ENCODE measurements at regions not wholly inside any gene's neighbourhood (a gene's known extent, or its start where the extent isn't known, plus 50 kb on each side); places are given as distances from the start of the nearest gene placed in this dataset.

GRCh38 chr2:191571163-191571769 is 106.7 kb upstream of the NABP1 start:
- H4K20me1 ChIP-seq (ENCODE audit: insufficient read depth), result no peaks in the 10 kb centered on the region
- H3K4me2 ChIP-seq, result peak overlapping the region; percentile 52
- H3K4me1 ChIP-seq (ENCODE audit: low read depth, poor library complexity, severe bottlenecking), result peaks cover 21% of the 10 kb centered on the region
- no peak overlapping the region for H3K9ac ChIP-seq
- no peaks in the 10 kb centered on the region for H3K36me3 ChIP-seq (ENCODE audit: insufficient read depth)
- H3K27ac ChIP-seq, result no peak overlapping the region; the same call in 1 of the 2 replicates
- no peaks in the 10 kb centered on the region for H3K79me2 ChIP-seq (ENCODE audit: insufficient read depth, low read depth)
- no peaks in the 10 kb centered on the region for H3K27me3 ChIP-seq (ENCODE audit: insufficient read depth, low read depth)
- H2AFZ ChIP-seq (ENCODE audit: low read depth), result peak overlapping the region; percentile 35
- TF ChIP-seq CTCF (conservative IDR thresholded peaks at IDR 0.05; ENCODE audit: low read depth, low read length), result no peak
- no peak overlapping the region for H3K4me3 ChIP-seq (IDR thresholded peaks at IDR 0.05; ENCODE audit: insufficient read depth, low read depth, low read length)

GRCh38 chr2:191572319-191572718 is 105.6 kb upstream of the NABP1 start:
- Histone ChIP-seq H3K4me2 (no peak overlapping the region), H3K4me1 (ENCODE audit: low read depth, poor library complexity, severe bottlenecking) (peaks cover 17% of the 10 kb centered on the region), H3K9ac (no peak overlapping the region), H4K20me1 (ENCODE audit: insufficient read depth) (no peaks in the 10 kb centered on the region), H3K27me3 (ENCODE audit: insufficient read depth, low read depth) (no peaks in the 10 kb centered on the region), H3K36me3 (ENCODE audit: insufficient read depth) (no peaks in the 10 kb centered on the region), H3K27ac (no peak overlapping the region), H3K4me3 (IDR thresholded peaks at IDR 0.05; ENCODE audit: insufficient read depth, low read depth, low read length) (no peak overlapping the region), H3K79me2 (ENCODE audit: insufficient read depth, low read depth) (no peaks in the 10 kb centered on the region), H2AFZ (ENCODE audit: low read depth) (no peak overlapping the region)
- TF ChIP-seq CTCF (conservative IDR thresholded peaks at IDR 0.05; ENCODE audit: low read depth, low read length), result no peak

GRCh38 chr2:191573216-191573615 is 104.7 kb upstream of the NABP1 start:
- Histone ChIP-seq H3K36me3 (ENCODE audit: insufficient read depth) (no peaks in the 10 kb centered on the region), H3K4me3 (IDR thresholded peaks at IDR 0.05; ENCODE audit: insufficient read depth, low read depth, low read length) (no peak overlapping the region), H3K27me3 (ENCODE audit: insufficient read depth, low read depth) (no peaks in the 10 kb centered on the region), H3K79me2 (ENCODE audit: insufficient read depth, low read depth) (no peaks in the 10 kb centered on the region), H3K4me1 (ENCODE audit: low read depth, poor library complexity, severe bottlenecking) (peaks cover 17% of the 10 kb centered on the region), H3K27ac (no peak overlapping the region), H2AFZ (ENCODE audit: low read depth) (no peak overlapping the region), H3K9ac (no peak overlapping the region), H4K20me1 (ENCODE audit: insufficient read depth) (no peaks in the 10 kb centered on the region), H3K4me2 (no peak overlapping the region)
- no peak for TF ChIP-seq CTCF (conservative IDR thresholded peaks at IDR 0.05; ENCODE audit: low read depth, low read length)

- Histone ChIP-seq H3K27ac (no peak overlapping the region), H3K79me2 (ENCODE audit: insufficient read depth, low read depth) (no peaks in the 10 kb centered on the region)
Observed at GRCh38 chr2:191574232-191574631, 103.7 kb upstream of the NABP1 start.

More at GRCh38 chr2:191574232-191574631, 103.7 kb upstream of the NABP1 start:
- H3K4me2 ChIP-seq, result no peak overlapping the region
- no peaks in the 10 kb centered on the region for H3K36me3 ChIP-seq (ENCODE audit: insufficient read depth)
- TF ChIP-seq CTCF (conservative IDR thresholded peaks at IDR 0.05; ENCODE audit: low read depth, low read length), result no peak
- H3K4me3 ChIP-seq (IDR thresholded peaks at IDR 0.05; ENCODE audit: insufficient read depth, low read depth, low read length), result no peak overlapping the region
- H3K4me1 ChIP-seq (ENCODE audit: low read depth, poor library complexity, severe bottlenecking), result peaks cover 17% of the 10 kb centered on the region
- H3K9ac ChIP-seq, result no peak overlapping the region
- H2AFZ ChIP-seq (ENCODE audit: low read depth), result no peak overlapping the region
- no peaks in the 10 kb centered on the region for H3K27me3 ChIP-seq (ENCODE audit: insufficient read depth, low read depth)
- no peaks in the 10 kb centered on the region for H4K20me1 ChIP-seq (ENCODE audit: insufficient read depth)
